Mesendoderm (in vitro differentiated cells): ENCODE measurements at regions not wholly inside any gene's neighbourhood (a gene's known extent, or its start where the extent isn't known, plus 50 kb on each side); places are given as distances from the start of the nearest gene placed in this dataset.

Experiments used
- DNase-seq: peaks from one replicate; pipeline ENCODE4 v3.0.0; 2013
- H2AK5ac ChIP-seq: 2 replicates; pipeline ENCODE4 v1.6.1; 2013; ENCODE audit warnings: low read length, inconsistent platforms
- H2BK120ac ChIP-seq: 2 replicates; pipeline ENCODE4 v1.6.1; 2013; ENCODE audit warnings: low read depth, mild to moderate bottlenecking, low read length, moderate library complexity, mixed read lengths
- H2BK15ac ChIP-seq: replicated peaks from 2 replicates; pipeline ENCODE4 v1.6.1; 2013; ENCODE audit warnings: low read depth, mild to moderate bottlenecking, moderate library complexity
- H2BK5ac ChIP-seq: 2 replicates; pipeline ENCODE4 v1.6.1; 2013; ENCODE audit warnings: low read length, inconsistent platforms
- H3K18ac ChIP-seq: 2 replicates; pipeline ENCODE4 v1.6.1; 2013; ENCODE audit warnings: mild to moderate bottlenecking, low read length, mixed read lengths
- H3K23ac ChIP-seq: one replicate; pipeline ENCODE4 v1.6.1; 2013; ENCODE audit warnings: low read length
- H3K27ac ChIP-seq: 2 replicates; pipeline ENCODE4 v1.5.1; 2013; ENCODE audit warnings: low read depth, mild to moderate bottlenecking, inconsistent platforms, low read length, moderate library complexity
- H3K27me3 ChIP-seq: 2 replicates; pipeline ENCODE4 v1.6.1; 2013; ENCODE audit warnings: low read length, control low read depth, mild to moderate bottlenecking, inconsistent platforms; ENCODE audit not compliant: insufficient read depth, poor library complexity
- H3K36me3 ChIP-seq: 2 replicates; pipeline ENCODE4 v1.6.1; 2013; ENCODE audit warnings: low read length, inconsistent platforms; ENCODE audit not compliant: control insufficient read depth, insufficient read depth
- H3K4ac ChIP-seq: one replicate; pipeline ENCODE4 v1.6.1; 2013; ENCODE audit warnings: low read depth, mild to moderate bottlenecking, low read length, moderate library complexity
- H3K4me1 ChIP-seq: 2 replicates; pipeline ENCODE4 v1.6.1; 2013; ENCODE audit warnings: low read depth, low read length, inconsistent platforms; ENCODE audit not compliant: control insufficient read depth
- H3K4me2 ChIP-seq: 2 replicates; pipeline ENCODE4 v1.6.1; 2013; ENCODE audit warnings: low read length
- H3K4me3 ChIP-seq: 2 replicates; pipeline ENCODE4 v1.5.1; 2013; ENCODE audit warnings: mild to moderate bottlenecking, low read length
- H3K56ac ChIP-seq: one replicate; pipeline ENCODE4 v1.6.1; 2013; ENCODE audit warnings: low read length
- H3K79me1 ChIP-seq: 2 replicates; pipeline ENCODE4 v1.6.1; 2013; ENCODE audit warnings: low read length, inconsistent platforms
- H3K79me2 ChIP-seq: 2 replicates; pipeline ENCODE4 v1.6.1; 2013; ENCODE audit warnings: mild to moderate bottlenecking, low read length; ENCODE audit not compliant: control insufficient read depth, insufficient read depth
- H3K9ac ChIP-seq: 2 replicates; pipeline ENCODE4 v1.6.1; 2013; ENCODE audit warnings: low read length, inconsistent platforms
- H4K5ac ChIP-seq: one replicate; pipeline ENCODE4 v1.6.1; 2013; ENCODE audit warnings: low read length
- H4K8ac ChIP-seq: one replicate; pipeline ENCODE4 v1.6.1; 2013; ENCODE audit warnings: low read depth, mild to moderate bottlenecking, control low read depth, low read length, moderate library complexity
- WGBS: extraction: QIAGEN DNeasy Blood & Tissue Kit; methylation state at CpG from one replicate; pipeline ENCODE4 v1.1.7; 2013; ENCODE audit warnings: low lambda C conversion rate, missing lambda C conversion rate; ENCODE audit not compliant: insufficient coverage; ENCODE audit errors: extremely low coverage; 5-methylcytosine and 5-hydroxymethylcytosine counted together

DNA sequence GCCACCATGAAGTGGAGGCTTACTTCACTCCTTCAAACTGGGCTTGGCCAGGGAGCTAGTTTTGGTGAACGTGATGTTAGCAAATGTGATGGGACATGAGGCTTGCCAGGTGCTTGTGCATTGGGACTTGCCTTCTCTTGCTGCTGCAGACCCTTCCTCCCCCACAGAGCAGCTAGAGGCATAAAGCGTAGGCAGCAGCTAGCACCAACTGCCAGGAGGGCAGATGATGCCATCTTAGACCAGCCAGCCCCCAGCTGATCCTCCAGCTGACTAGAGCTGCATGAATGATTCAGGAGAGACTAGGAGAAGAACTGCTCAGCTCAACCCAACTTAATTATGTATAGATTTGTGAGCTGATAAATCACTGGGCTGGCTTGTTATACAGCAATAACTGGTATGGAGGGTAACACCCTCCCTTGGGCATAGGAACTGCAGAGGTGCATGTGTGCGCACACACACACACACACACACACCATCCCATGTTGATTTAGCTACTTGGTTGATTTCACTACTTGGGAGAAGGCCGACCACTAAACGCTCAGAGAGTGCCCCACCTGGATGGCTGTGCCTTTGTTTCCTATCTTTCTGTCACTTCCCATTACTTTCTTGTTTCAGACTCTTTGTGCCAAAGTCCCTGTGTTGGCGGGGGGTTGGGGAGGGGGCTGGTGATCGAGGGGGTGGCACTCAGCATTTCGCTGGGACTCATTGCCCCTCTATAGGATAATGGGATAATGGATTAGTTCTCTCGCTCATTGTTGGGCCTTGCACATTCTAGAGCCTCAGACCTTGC is 202.8 kb downstream of the ADAMTS15 start:
- Histone ChIP-seq H3K23ac (no peak overlapping the region), H3K27ac (no peak overlapping the region), H3K79me1 (no peaks in the 10 kb centered on the region), H2AK5ac (no peak overlapping the region), H3K4me1 (peaks cover 10% of the 10 kb centered on the region), H3K36me3 (no peaks in the 10 kb centered on the region), H2BK5ac (no peak overlapping the region), H4K5ac (no peak overlapping the region), H3K4me3 (no peak overlapping the region), H3K18ac (no peak overlapping the region), H3K4ac (no peak overlapping the region), H3K9ac (no peak overlapping the region), H3K4me2 (no peak overlapping the region), H4K8ac (no peak overlapping the region), H2BK15ac (no peak overlapping the region), H3K27me3 (no peaks in the 10 kb centered on the region), H3K79me2 (no peaks in the 10 kb centered on the region), H3K56ac (no peak overlapping the region), H2BK120ac (no peak overlapping the region)
- no CpG with 5 or more reads among the region's 9 CpGs for WGBS
- DNase-seq: no peak

- H4K8ac ChIP-seq: no peak overlapping the region
- no peak for DNase-seq
- H3K4me1 ChIP-seq: peaks cover 10% of the 10 kb centered on the region
- no peak overlapping the region for H2BK5ac ChIP-seq
- no peak overlapping the region for H2AK5ac ChIP-seq
- no peaks in the 10 kb centered on the region for H3K36me3 ChIP-seq
- H3K9ac ChIP-seq: no peak overlapping the region
- no peak overlapping the region for H3K18ac ChIP-seq
- no peaks in the 10 kb centered on the region for H3K27me3 ChIP-seq
- no peak overlapping the region for H2BK15ac ChIP-seq
- no CpG with 5 or more reads among the region's 3 CpGs for WGBS
- no peak overlapping the region for H3K4me3 ChIP-seq
- no peak overlapping the region for H3K27ac ChIP-seq
- no peak overlapping the region for H4K5ac ChIP-seq
- H3K79me2 ChIP-seq: no peaks in the 10 kb centered on the region
- no peak overlapping the region for H3K23ac ChIP-seq
- no peaks in the 10 kb centered on the region for H3K79me1 ChIP-seq
- H2BK120ac ChIP-seq: no peak overlapping the region
- no peak overlapping the region for H3K4me2 ChIP-seq
- no peak overlapping the region for H3K4ac ChIP-seq
- H3K56ac ChIP-seq: no peak overlapping the region
These were observed 204.4 kb downstream of the ADAMTS15 start for GRCh38 chr11:130652671-130653335.

DNA sequence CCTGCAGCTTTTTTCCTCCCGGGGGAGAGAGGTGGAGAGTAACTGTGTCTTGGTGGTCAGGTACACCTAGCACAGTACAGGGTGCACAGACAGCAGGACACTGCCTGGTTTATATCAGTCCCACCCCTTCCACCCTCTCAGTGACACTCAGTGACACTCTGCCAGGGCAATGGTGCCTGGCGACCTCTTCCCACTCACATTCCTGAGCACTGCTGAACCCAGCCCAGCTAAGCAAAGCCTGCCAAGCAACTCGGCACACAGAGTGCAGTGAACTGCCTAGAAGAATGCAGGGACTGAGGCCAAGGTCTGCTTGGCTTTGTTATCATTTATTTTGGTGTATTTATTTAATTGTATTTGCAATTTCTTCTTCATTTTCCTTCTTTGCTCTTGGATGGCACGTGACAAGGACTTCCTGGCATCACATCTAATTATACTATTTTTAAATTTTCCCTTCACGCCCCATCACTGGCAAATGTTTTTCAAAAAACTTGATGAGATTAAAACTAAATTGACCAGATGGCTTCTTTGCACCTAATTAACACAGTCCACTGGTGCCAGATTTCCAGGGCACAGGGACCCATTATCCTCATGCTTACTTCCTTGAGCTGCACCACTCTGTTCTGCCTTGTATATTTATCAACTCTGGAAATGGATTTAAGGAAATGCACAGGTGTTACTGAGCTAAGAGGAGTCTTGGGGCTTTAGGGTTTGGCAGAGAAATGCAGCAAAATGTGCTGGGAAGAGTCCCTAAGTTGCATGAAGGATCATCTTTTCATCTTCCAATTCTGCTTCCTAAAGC is 205.6 kb downstream of the ADAMTS15 start:
- H3K9ac ChIP-seq: no peak overlapping the region
- no peak overlapping the region for H3K56ac ChIP-seq
- no CpG with 5 or more reads among the region's 5 CpGs for WGBS
- no peak overlapping the region for H3K4me2 ChIP-seq
- no peak overlapping the region for H3K27ac ChIP-seq
- no peak overlapping the region for H2BK15ac ChIP-seq
- H2BK120ac ChIP-seq: no peak overlapping the region
- H3K23ac ChIP-seq: no peak overlapping the region
- no peaks in the 10 kb centered on the region for H3K27me3 ChIP-seq
- H4K5ac ChIP-seq: no peak overlapping the region
- no peaks in the 10 kb centered on the region for H3K36me3 ChIP-seq
- no peaks in the 10 kb centered on the region for H3K79me1 ChIP-seq
- no peak overlapping the region for H3K4ac ChIP-seq
- no peak overlapping the region for H2BK5ac ChIP-seq
- DNase-seq: peak; percentile 45
- H3K4me1 ChIP-seq: peaks cover 10% of the 10 kb centered on the region
- H4K8ac ChIP-seq: no peak overlapping the region
- no peaks in the 10 kb centered on the region for H3K79me2 ChIP-seq
- H2AK5ac ChIP-seq: no peak overlapping the region
- no peak overlapping the region for H3K18ac ChIP-seq
- no peak overlapping the region for H3K4me3 ChIP-seq

GRCh38 chr11:130655300-130655699 is 206.9 kb downstream of the ADAMTS15 start:
- H3K23ac ChIP-seq: no peak overlapping the region
- no peaks in the 10 kb centered on the region for H3K27me3 ChIP-seq
- no peak overlapping the region for H3K56ac ChIP-seq
- no peak overlapping the region for H3K27ac ChIP-seq
- no peak overlapping the region for H2BK5ac ChIP-seq
- H3K79me2 ChIP-seq: no peaks in the 10 kb centered on the region
- WGBS: no CpG with 5 or more reads among the region's 2 CpGs
- no peak overlapping the region for H2AK5ac ChIP-seq
- no peaks in the 10 kb centered on the region for H3K36me3 ChIP-seq
- H3K4me2 ChIP-seq: no peak overlapping the region
- H3K9ac ChIP-seq: no peak overlapping the region
- H3K4me3 ChIP-seq: no peak overlapping the region
- no peak overlapping the region for H4K8ac ChIP-seq
- H3K4ac ChIP-seq: no peak overlapping the region
- H2BK120ac ChIP-seq: no peak overlapping the region
- H3K4me1 ChIP-seq: peaks cover 10% of the 10 kb centered on the region
- DNase-seq: no peak
- no peaks in the 10 kb centered on the region for H3K79me1 ChIP-seq
- H4K5ac ChIP-seq: no peak overlapping the region
- no peak overlapping the region for H3K18ac ChIP-seq
- H2BK15ac ChIP-seq: no peak overlapping the region

DNA sequence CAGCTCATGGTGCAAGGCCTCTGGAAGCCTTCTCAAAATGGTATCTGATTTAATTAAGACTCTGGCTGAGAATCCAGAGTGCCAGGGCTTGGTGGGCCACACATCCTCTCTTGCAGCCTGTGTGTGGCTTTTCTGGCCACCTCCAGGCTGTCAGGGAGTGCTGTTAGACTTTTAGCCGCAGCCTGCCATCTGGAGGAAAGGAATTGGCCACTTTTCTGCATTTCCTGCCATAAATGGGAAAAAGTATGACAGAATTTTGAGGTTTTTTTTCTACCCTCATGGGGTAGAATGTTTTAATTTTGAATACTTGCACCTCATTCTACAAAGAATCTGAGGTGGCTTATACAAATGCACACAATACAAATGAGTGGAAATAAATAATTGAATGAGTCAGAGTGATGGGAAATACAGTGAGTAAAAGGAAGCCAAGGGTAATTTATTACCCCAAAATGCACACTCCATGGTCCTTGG is 218.4 kb downstream of the ADAMTS15 start:
- Histone ChIP-seq H3K4me2 (no peak overlapping the region), H3K27ac (no peak overlapping the region), H2BK5ac (no peak overlapping the region), H3K79me1 (no peaks in the 10 kb centered on the region), H3K4ac (no peak overlapping the region), H2BK15ac (no peak overlapping the region), H3K36me3 (no peaks in the 10 kb centered on the region), H3K4me3 (no peak overlapping the region), H4K5ac (no peak overlapping the region), H2AK5ac (no peak overlapping the region), H3K9ac (no peak overlapping the region), H3K79me2 (no peaks in the 10 kb centered on the region), H3K56ac (no peak overlapping the region), H3K23ac (no peak overlapping the region), H4K8ac (no peak overlapping the region), H3K18ac (no peak overlapping the region), H2BK120ac (no peak overlapping the region), H3K27me3 (no peaks in the 10 kb centered on the region), H3K4me1 (no peaks in the 10 kb centered on the region)
- peak; percentile 27 for DNase-seq
- WGBS: no CpG with 5 or more reads among the region's 1 CpG
